ENCODE measurements at regions not wholly inside any gene's neighbourhood (a gene's known extent, or its start where the extent isn't known, plus 50 kb on each side); places are given as distances from the start of the nearest gene placed in this dataset.
A peak's percentile ranks its signal among the peaks of the same experiment; 100 is the strongest.

GRCh38 chr18:43651057-43651456 is 373.8 kb upstream of the SYT4 start:
- DNase-seq = no peak

- no peak for DNase-seq
These were observed 379.3 kb upstream of the SYT4 start for GRCh38 chr18:43656547-43656946.

GRCh38 chr18:43661570-43661969 is 384.3 kb upstream of the SYT4 start:
- DNase-seq = peak; percentile 57

GRCh38 chr18:43662657-43663056 is 385.4 kb upstream of the SYT4 start:
- DNase-seq = no peak

- DNase-seq = no peak
These were observed 385.9 kb upstream of the SYT4 start for GRCh38 chr18:43663159-43663558.

GRCh38 chr18:43664487-43665008 is 387.3 kb upstream of the SYT4 start:
- no peak for DNase-seq

- no peak for DNase-seq
These were observed 388.0 kb upstream of the SYT4 start for GRCh38 chr18:43665105-43665788.

- no peak for DNase-seq
These were observed 391.6 kb upstream of the SYT4 start for GRCh38 chr18:43668866-43669265.

- no peak for DNase-seq
These were observed 394.1 kb upstream of the SYT4 start for GRCh38 chr18:43671431-43671830.

GRCh38 chr18:43680096-43680495 is 402.8 kb upstream of the SYT4 start:
- DNase-seq = no peak

GRCh38 chr18:43681661-43682060 is 404.4 kb upstream of the SYT4 start:
- DNase-seq = peak; percentile 75

GRCh38 chr18:43682196-43682595 is 404.9 kb upstream of the SYT4 start:
- no peak for DNase-seq

GRCh38 chr18:43686709-43687108 is 409.4 kb upstream of the SYT4 start:
- DNase-seq = no peak

GRCh38 chr18:43692099-43692690 is 414.9 kb upstream of the SYT4 start:
- peak; percentile 53 for DNase-seq

- no peak for DNase-seq
These were observed 425.1 kb upstream of the SYT4 start for GRCh38 chr18:43702399-43702798.

GRCh38 chr18:43703050-43703449 is 425.8 kb upstream of the SYT4 start:
- no peak for DNase-seq

- DNase-seq = no peak
These were observed 428.6 kb upstream of the SYT4 start for GRCh38 chr18:43705850-43706249.

GRCh38 chr18:43710135-43710534 is 432.8 kb upstream of the SYT4 start:
- no peak for DNase-seq

GRCh38 chr18:43714343-43715010 is 437.2 kb upstream of the SYT4 start:
- DNase-seq = no peak

GRCh38 chr18:43719267-43719795 is 442.0 kb upstream of the SYT4 start:
- DNase-seq = peak; percentile 90

GRCh38 chr18:43720041-43720440 is 442.8 kb upstream of the SYT4 start:
- DNase-seq = no peak

- no peak for DNase-seq
These were observed 458.3 kb upstream of the SYT4 start for GRCh38 chr18:43735570-43735969.

- no peak for DNase-seq
These were observed 467.9 kb upstream of the SYT4 start for GRCh38 chr18:43744960-43745745.

Measured in islet precursor cell (in vitro differentiated cells).